HEK293 (cell line): ENCODE measurements at regions not wholly inside any gene's neighbourhood (a gene's known extent, or its start where the extent isn't known, plus 50 kb on each side); places are given as distances from the start of the nearest gene placed in this dataset.

ENCODE experiments used
- CTCF ChIA-PET: fragments of 350-600 bp; formaldehyde crosslinking; extraction: SDS; loops from one replicate; lab custom pipeline; 2021; ENCODE audit warnings: antibody characterized with exemption; lab: Yijun Ruan, JAX
- POLR2A ChIA-PET: fragments of 300-600 bp; formaldehyde crosslinking; extraction: SDS; loops from one replicate; lab custom pipeline; 2020; ENCODE audit warnings: antibody characterized with exemption, inconsistent platforms; lab: Yijun Ruan, JAX
- H3K27ac ChIP-seq: fragments of 200-500 bp; sonication (Bioruptor generic); 2 replicates; pipeline ENCODE4 v1.5.1; 2014; ENCODE audit warnings: low read depth, low read length, control low read depth, inconsistent platforms; ENCODE audit errors: extremely low read depth
- H3K36me3 ChIP-seq, 2 experiments: fragments of 200-500 bp in 1 of 2; sonication (Bioruptor generic) in 1 of 2; 1 replicate in 1 of 2; 2 replicates in 1 of 2; pipeline ENCODE4 v1.5.1; 2014 to 2017; ENCODE audit warnings: inconsistent platforms in 2 of 2, low read length in 2 of 2; ENCODE audit not compliant: control insufficient read depth in 2 of 2, insufficient read depth in 1 of 2
- H3K4me1 ChIP-seq: fragments of 200-500 bp; sonication (Bioruptor generic); 2 replicates; pipeline ENCODE4 v1.5.1; 2014; ENCODE audit warnings: mild to moderate bottlenecking, low read length, inconsistent platforms; ENCODE audit not compliant: control insufficient read depth, insufficient read depth
- H3K4me3 ChIP-seq: 2 replicates; pipeline ENCODE4 v1.5.1; 2011; ENCODE audit warnings: low read depth, mild to moderate bottlenecking, control low read depth, low read length, moderate library complexity
- H3K9me3 ChIP-seq: fragments of 200-500 bp; sonication (Bioruptor generic); 2 replicates; pipeline ENCODE4 v1.5.1; 2014; ENCODE audit warnings: low read depth, low read length, inconsistent platforms; ENCODE audit not compliant: control insufficient read depth, insufficient read depth
- BCL11B ChIP-seq: fragments of 450-650 bp; formaldehyde crosslinking; IDR thresholded peaks from 2 replicates; pipeline ENCODE4 v1.5.1; 2016; ENCODE audit warnings: low read depth, missing biosample characterization, missing genetic modification characterization
- YY1 ChIP-seq: fragments of 450-650 bp; formaldehyde crosslinking; IDR thresholded peaks from 2 replicates; pipeline ENCODE4 v1.5.1; 2018; ENCODE audit warnings: missing biosample characterization, missing genetic modification characterization
- YY2 ChIP-seq: fragments of 450-650 bp; formaldehyde crosslinking; IDR thresholded peaks from 2 replicates; pipeline ENCODE4 v1.5.1; 2016; ENCODE audit warnings: missing biosample characterization, missing genetic modification characterization
- ZFHX2 ChIP-seq: fragments of 450-650 bp; formaldehyde crosslinking; conservative IDR thresholded peaks from 2 replicates; pipeline ENCODE4 v1.5.1; 2016; ENCODE audit warnings: missing biosample characterization, missing genetic modification characterization
- ZNF214 ChIP-seq: fragments of 450-650 bp; formaldehyde crosslinking; IDR thresholded peaks from 2 replicates; pipeline ENCODE4 v1.5.1; 2017; ENCODE audit warnings: missing biosample characterization, mild to moderate bottlenecking, missing genetic modification characterization, borderline replicate concordance
- ZNF302 ChIP-seq: fragments of 450-650 bp; formaldehyde crosslinking; IDR thresholded peaks from 2 replicates; pipeline ENCODE4 v1.5.1; 2016; ENCODE audit warnings: missing biosample characterization, missing genetic modification characterization, low read depth
- ZNF366 ChIP-seq: fragments of 450-650 bp; formaldehyde crosslinking; conservative IDR thresholded peaks from 2 replicates; pipeline ENCODE4 v1.5.1; 2016; ENCODE audit warnings: missing biosample characterization, missing genetic modification characterization
- ZNF37A ChIP-seq: fragments of 450-650 bp; IDR thresholded peaks from 2 replicates; pipeline ENCODE4 v1.5.1; 2018; ENCODE audit warnings: missing biosample characterization, missing genetic modification characterization
- ZNF433 ChIP-seq: fragments of 450-650 bp; formaldehyde crosslinking; IDR thresholded peaks from 2 replicates; pipeline ENCODE4 v1.5.1; 2016; ENCODE audit warnings: missing biosample characterization, missing genetic modification characterization, low read depth
- ZNF529 ChIP-seq: fragments of 450-650 bp; formaldehyde crosslinking; IDR thresholded peaks from 2 replicates; pipeline ENCODE4 v1.5.1; 2017; ENCODE audit warnings: missing genetic modification characterization, missing biosample characterization; ENCODE audit not compliant: insufficient replicate concordance
- ZNF548 ChIP-seq: fragments of 450-650 bp; formaldehyde crosslinking; IDR thresholded peaks from 2 replicates; pipeline ENCODE4 v1.5.1; 2016; ENCODE audit warnings: missing biosample characterization, missing genetic modification characterization
- ZNF561 ChIP-seq: fragments of 450-650 bp; IDR thresholded peaks from 2 replicates; pipeline ENCODE4 v1.5.1; 2018; ENCODE audit warnings: missing biosample characterization, missing genetic modification characterization, borderline replicate concordance
- ZNF610 ChIP-seq: fragments of 450-650 bp; formaldehyde crosslinking; IDR thresholded peaks from 2 replicates; pipeline ENCODE4 v1.5.1; 2016; ENCODE audit warnings: missing biosample characterization, missing genetic modification characterization, borderline replicate concordance
- ZNF623 ChIP-seq: fragments of 450-650 bp; formaldehyde crosslinking; IDR thresholded peaks from 2 replicates; pipeline ENCODE4 v1.5.1; 2016; ENCODE audit warnings: missing biosample characterization, missing genetic modification characterization
- ZNF658 ChIP-seq: fragments of 450-650 bp; formaldehyde crosslinking; IDR thresholded peaks from 2 replicates; pipeline ENCODE4; 2016; ENCODE audit warnings: missing biosample characterization, missing genetic modification characterization
- ZNF747 ChIP-seq: fragments of 450-650 bp; formaldehyde crosslinking; IDR thresholded peaks from 2 replicates; pipeline ENCODE4 v1.5.1; 2016; ENCODE audit warnings: missing biosample characterization, missing genetic modification characterization
- ZNF785 ChIP-seq: fragments of 450-650 bp; formaldehyde crosslinking; IDR thresholded peaks from 2 replicates; pipeline ENCODE4 v1.5.1; 2016; ENCODE audit warnings: missing biosample characterization, missing genetic modification characterization
- ZSCAN30 ChIP-seq: fragments of 450-650 bp; IDR thresholded peaks from 2 replicates; pipeline ENCODE4 v1.5.1; 2018; ENCODE audit warnings: missing biosample characterization, mild to moderate bottlenecking, missing genetic modification characterization, moderate library complexity
- TF ChIP-seq, protein P1 (sequence below): fragments of 450-650 bp; formaldehyde crosslinking; IDR thresholded peaks from 2 replicates; pipeline ENCODE4; 2016; ENCODE audit warnings: missing biosample characterization, missing genetic modification characterization
- TF ChIP-seq, protein P2 (sequence below): fragments of 450-650 bp; formaldehyde crosslinking; IDR thresholded peaks from 2 replicates; pipeline ENCODE4 v1.5.1; 2016; ENCODE audit warnings: missing biosample characterization, missing genetic modification characterization

DNA sequence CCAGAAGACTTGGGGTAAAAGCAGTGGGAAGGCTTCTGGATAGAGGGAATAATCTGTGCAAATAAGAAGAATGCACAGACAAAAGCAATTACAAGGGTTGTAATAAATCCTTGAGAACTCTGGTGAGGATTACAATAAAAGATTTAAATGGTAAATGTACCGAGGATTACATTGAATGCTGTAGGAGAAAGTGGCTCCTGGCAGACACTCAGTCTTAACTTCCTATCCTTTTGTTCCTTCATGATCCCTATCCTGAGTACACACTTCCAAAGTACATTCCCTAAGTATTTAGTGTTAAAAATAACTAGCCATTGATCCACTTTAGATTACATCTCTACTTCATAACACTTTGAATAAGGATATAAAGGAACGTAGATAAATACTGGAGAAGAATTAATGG lies 205.4 kb downstream of the SPATA18 start:
- ChIA-PET POLR2A (no interaction called here), CTCF (no interaction called here)
- no peaks in the 10 kb centered on the region for H3K36me3 ChIP-seq
- H3K27ac ChIP-seq = no peak overlapping the region
- no peak overlapping the region for H3K4me3 ChIP-seq
- H3K9me3 ChIP-seq = no peaks in the 10 kb centered on the region
- TF ChIP-seq ZNF747 = no peak
- TF ChIP-seq ZNF529 (tag by site-specific recombination) = no peak
- no peak for TF ChIP-seq BCL11B (tag by site-specific recombination)
- TF ChIP-seq ZSCAN30 = no peak
- TF ChIP-seq, protein P1, sequence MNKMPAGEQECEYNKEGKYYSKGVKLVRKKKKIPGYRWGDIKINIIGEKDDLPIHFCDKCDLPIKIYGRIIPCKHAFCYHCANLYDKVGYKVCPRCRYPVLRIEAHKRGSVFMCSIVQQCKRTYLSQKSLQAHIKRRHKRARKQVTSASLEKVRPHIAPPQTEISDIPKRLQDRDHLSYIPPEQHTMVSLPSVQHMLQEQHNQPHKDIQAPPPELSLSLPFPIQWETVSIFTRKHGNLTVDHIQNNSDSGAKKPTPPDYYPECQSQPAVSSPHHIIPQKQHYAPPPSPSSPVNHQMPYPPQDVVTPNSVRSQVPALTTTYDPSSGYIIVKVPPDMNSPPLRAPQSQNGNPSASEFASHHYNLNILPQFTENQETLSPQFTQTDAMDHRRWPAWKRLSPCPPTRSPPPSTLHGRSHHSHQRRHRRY (tag by site-specific recombination) = no peak
- no peak for TF ChIP-seq ZNF623 (tag by site-specific recombination)
- TF ChIP-seq ZNF366 (tag by site-specific recombination) = no peak
- TF ChIP-seq ZNF658 = no peak
- no peak for TF ChIP-seq ZNF610 (tag by site-specific recombination)
- no peak for TF ChIP-seq ZNF433
- TF ChIP-seq ZNF302 (tag by site-specific recombination) = no peak
- TF ChIP-seq ZNF37A (tag by site-specific recombination) = no peak
- TF ChIP-seq ZFHX2 (tag by site-specific recombination) = no peak
- H3K4me1 ChIP-seq = no peaks in the 10 kb centered on the region

DNA sequence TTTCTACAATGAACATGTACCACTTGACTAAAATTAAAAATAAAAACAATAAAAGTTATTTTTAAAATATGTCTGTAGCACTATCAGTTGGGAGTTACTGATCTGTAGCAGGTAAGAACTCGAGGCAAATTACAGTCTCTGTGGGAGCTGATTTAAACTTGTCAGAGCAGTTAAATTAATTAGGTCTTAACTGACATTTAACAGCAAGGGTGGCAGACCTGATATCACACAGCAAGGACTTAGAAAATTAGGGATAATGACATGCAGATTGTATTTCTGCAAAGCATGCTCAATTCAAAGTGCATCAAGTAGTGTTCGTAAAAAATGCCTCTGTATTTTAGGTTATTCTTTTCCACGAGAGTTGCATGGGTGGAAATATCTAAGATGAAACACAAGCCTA lies 208.9 kb downstream of the SPATA18 start:
- H3K27ac ChIP-seq = no peak overlapping the region
- ChIA-PET POLR2A (no interaction called here), CTCF (no interaction called here)
- no peak overlapping the region for H3K4me3 ChIP-seq
- no peaks in the 10 kb centered on the region for H3K36me3 ChIP-seq
- TF ChIP-seq ZNF548 (tag by site-specific recombination) (no peak), YY2 (tag by site-specific recombination) (no peak), YY1 (no peak)
- H3K4me1 ChIP-seq = no peaks in the 10 kb centered on the region
- H3K9me3 ChIP-seq = no peaks in the 10 kb centered on the region

DNA sequence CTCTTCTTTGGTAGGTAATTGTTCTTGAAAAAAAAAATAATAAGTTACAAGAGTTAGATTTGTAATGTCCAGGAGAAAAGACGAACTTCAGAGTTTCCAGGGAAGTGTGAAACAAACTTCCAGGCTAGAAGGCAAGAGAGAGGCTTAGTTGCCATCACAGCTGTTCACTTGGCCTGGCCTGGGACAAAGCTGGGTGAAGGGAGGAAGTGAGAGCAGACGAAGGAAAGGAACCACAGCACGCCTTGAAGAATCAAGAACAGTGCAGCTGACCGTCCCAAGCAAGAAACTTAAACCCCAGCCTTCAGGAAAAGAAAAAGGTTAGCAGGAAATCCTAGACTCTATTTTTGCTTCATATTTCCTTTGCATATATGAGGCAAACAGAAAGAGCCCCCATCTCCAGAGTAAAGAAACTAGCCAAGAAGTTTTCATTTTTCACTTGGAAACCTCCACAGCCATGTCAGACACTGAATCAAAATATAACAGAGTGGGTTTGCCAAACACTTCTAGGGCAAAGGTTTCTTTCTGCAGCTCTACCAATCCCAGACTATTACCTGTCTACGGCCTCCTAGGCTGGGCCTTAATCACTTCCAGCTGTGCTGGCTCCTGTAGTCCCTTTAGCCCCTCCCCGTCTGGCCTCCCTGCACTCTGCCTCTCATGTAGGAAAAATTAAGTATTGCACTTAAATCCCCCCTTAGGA lies 209.6 kb downstream of the SPATA18 start:
- Histone ChIP-seq H3K9me3 (no peaks in the 10 kb centered on the region), H3K4me3 (no peak overlapping the region), H3K4me1 (no peaks in the 10 kb centered on the region), H3K36me3 (no peaks in the 10 kb centered on the region), H3K27ac (no peak overlapping the region)
- CTCF ChIA-PET = no interaction called here
- no peak for TF ChIP-seq ZNF785 (tag by site-specific recombination)
- no peak for TF ChIP-seq ZNF214 (tag by site-specific recombination)
- TF ChIP-seq, protein P2, sequence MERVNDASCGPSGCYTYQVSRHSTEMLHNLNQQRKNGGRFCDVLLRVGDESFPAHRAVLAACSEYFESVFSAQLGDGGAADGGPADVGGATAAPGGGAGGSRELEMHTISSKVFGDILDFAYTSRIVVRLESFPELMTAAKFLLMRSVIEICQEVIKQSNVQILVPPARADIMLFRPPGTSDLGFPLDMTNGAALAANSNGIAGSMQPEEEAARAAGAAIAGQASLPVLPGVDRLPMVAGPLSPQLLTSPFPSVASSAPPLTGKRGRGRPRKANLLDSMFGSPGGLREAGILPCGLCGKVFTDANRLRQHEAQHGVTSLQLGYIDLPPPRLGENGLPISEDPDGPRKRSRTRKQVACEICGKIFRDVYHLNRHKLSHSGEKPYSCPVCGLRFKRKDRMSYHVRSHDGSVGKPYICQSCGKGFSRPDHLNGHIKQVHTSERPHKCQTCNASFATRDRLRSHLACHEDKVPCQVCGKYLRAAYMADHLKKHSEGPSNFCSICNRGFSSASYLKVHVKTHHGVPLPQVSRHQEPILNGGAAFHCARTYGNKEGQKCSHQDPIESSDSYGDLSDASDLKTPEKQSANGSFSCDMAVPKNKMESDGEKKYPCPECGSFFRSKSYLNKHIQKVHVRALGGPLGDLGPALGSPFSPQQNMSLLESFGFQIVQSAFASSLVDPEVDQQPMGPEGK (tag by site-specific recombination) = no peak
- TF ChIP-seq ZNF561 (tag by site-specific recombination) = no peak
- POLR2A ChIA-PET = no interaction called here
